RPMI7951 (cell line): ENCODE measurements at regions not wholly inside any gene's neighbourhood (a gene's known extent, or its start where the extent isn't known, plus 50 kb on each side); places are given as distances from the start of the nearest gene placed in this dataset.

Experiments
- DNase-seq: peaks from one replicate; pipeline ENCODE4 v3.0.0-alpha.2; 2012; ENCODE audit warnings: low read depth

GRCh38 chr18:61618816-61619215 is 274.0 kb downstream of the RNF152 start:
- no peak for DNase-seq

GRCh38 chr18:61616111-61616610 is 276.6 kb downstream of the RNF152 start:
- DNase-seq = no peak

GRCh38 chr18:61612517-61612916 is 279.3 kb downstream of the CDH20 start:
- DNase-seq = no peak

GRCh38 chr18:61609131-61609530 is 275.9 kb downstream of the CDH20 start:
- no peak for DNase-seq

- DNase-seq = no peak
These were observed 275.1 kb downstream of the CDH20 start for GRCh38 chr18:61608316-61608715.

- DNase-seq = no peak
These were observed 274.6 kb downstream of the CDH20 start for GRCh38 chr18:61607867-61608266.

GRCh38 chr18:61606759-61607158 is 273.5 kb downstream of the CDH20 start:
- DNase-seq = peak; percentile 95

GRCh38 chr18:61606068-61606660 is 272.9 kb downstream of the CDH20 start:
- peak; percentile 85 for DNase-seq

GRCh38 chr18:61605376-61606067 is 272.3 kb downstream of the CDH20 start:
- no peak for DNase-seq
